ENCODE measurements at regions not wholly inside any gene's neighbourhood (a gene's known extent, or its start where the extent isn't known, plus 50 kb on each side); places are given as distances from the start of the nearest gene placed in this dataset.
A peak's percentile ranks its signal among the peaks of the same experiment; 100 is the strongest.

GRCh38 chr15:39435244-39435643, 145.6 kb upstream of the THBS1 start:
- Histone ChIP-seq H3K27me3 (ENCODE audit: control insufficient read depth, insufficient read depth) (no peaks in the 10 kb centered on the region), H3K27ac (ENCODE audit: low read length) (no peak overlapping the region), H3K9me3 (ENCODE audit: control insufficient read depth, low read length) (no peaks in the 10 kb centered on the region), H3K4me1 (ENCODE audit: control insufficient read depth, insufficient read depth, low read length) (peaks cover 20% of the 10 kb centered on the region), H3K4me3 (ENCODE audit: low read length) (no peak overlapping the region)
- intact Hi-C loops (cut with DNase I), result loop anchor here in 2 of 4 donors (10.0 kb wide), 2 partner anchors 60 to 140 kb away; no protein-coding TSS in a partner anchor
- no peak for DNase-seq
- 57% methylated on average over 2 of the region's 2 CpGs for WGBS
- no peak for ATAC-seq

DNA sequence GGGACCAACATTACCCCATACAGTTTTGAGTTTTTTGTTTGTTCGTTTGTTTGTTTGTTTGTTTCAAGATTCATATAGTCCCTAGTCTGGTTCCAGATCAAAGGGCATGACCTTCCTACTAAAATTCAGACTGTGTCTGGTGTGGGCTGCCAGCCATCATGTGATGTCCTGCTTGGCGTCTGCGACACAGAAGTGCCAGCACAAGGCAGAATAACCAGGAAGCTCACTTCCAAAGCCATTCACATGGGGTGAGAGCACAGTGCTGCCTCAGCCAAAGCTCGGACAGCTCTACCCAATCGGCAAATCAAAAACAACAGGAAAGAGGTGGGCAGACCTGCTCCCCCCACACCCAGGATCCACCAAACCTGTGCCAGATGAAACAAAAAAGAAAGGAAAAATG, 142.6 kb upstream of the THBS1 start:
- H3K27ac ChIP-seq (ENCODE audit: low read length), result no peak overlapping the region
- DNase-seq, result peak; percentile 46 to 67 (median 55)
- H3K4me1 ChIP-seq (ENCODE audit: control insufficient read depth, insufficient read depth, low read length), result peaks cover 10% of the 10 kb centered on the region
- no peaks in the 10 kb centered on the region for H3K9me3 ChIP-seq (ENCODE audit: control insufficient read depth, low read length)
- 36% methylated on average over 5 of the region's 5 CpGs for WGBS
- peak; percentile 69 to 75 for ATAC-seq
- intact Hi-C loops (cut with DNase I), result loop anchor here in 2 of 4 donors (10.0 kb wide), 2 partner anchors 57 to 137 kb away; no protein-coding TSS in a partner anchor
- H3K27me3 ChIP-seq (ENCODE audit: control insufficient read depth, insufficient read depth), result no peaks in the 10 kb centered on the region
- H3K4me3 ChIP-seq (ENCODE audit: low read length), result no peak overlapping the region

DNA sequence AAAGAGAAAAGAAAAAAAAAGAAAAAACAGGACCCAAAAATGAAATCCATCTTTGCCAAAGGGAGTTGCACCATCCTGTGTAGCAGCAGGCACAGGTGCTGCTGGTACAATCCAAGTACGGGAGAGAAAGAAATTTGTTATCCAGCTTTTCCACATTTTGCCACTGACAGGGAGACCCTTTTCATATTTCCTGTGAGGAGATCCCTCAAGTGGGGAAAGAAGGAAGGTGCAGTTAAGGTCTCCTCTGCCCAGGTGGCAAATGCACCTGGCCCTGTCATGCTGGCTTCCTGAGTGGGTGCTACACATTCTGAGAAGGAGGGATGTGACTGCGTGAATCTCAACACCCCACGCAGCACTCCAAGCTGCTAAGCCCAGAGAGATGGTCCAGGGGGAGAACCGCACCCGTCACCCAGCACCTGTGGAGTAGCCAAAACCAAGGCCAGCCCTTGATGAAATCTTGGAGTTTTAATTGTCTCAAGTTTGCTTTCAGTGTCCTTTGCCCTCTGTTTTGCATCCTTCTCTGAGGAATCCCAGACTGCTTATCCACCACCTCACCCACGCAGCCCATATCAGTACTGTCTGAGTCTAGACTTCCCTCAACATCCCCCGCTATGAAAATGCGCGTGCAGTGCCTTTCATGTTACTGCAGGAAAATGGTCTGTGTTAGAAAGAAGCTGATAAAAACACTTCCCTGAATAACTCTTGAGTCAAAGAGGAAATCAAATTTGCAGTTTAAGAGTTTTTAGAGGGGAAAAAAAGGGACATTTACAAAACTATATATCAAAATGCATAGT, 141.9 kb upstream of the THBS1 start:
- Histone ChIP-seq H3K27ac (ENCODE audit: low read length) (no peak overlapping the region), H3K4me1 (ENCODE audit: control insufficient read depth, insufficient read depth, low read length) (peaks cover 7% of the 10 kb centered on the region), H3K27me3 (ENCODE audit: control insufficient read depth, insufficient read depth) (no peaks in the 10 kb centered on the region), H3K9me3 (ENCODE audit: control insufficient read depth, low read length) (no peaks in the 10 kb centered on the region), H3K4me3 (ENCODE audit: low read length) (no peak overlapping the region)
- ATAC-seq (peak in 1 of 2 donors; percentile 39), DNase-seq (peak in 1 of 3 donors; percentile 58)
- WGBS, result 56% methylated on average over 9 of the region's 9 CpGs
- intact Hi-C loops (cut with DNase I), result loop anchor here in 2 of 4 donors (10.0 kb wide), 2 partner anchors 56 to 136 kb away; no protein-coding TSS in a partner anchor

DNA sequence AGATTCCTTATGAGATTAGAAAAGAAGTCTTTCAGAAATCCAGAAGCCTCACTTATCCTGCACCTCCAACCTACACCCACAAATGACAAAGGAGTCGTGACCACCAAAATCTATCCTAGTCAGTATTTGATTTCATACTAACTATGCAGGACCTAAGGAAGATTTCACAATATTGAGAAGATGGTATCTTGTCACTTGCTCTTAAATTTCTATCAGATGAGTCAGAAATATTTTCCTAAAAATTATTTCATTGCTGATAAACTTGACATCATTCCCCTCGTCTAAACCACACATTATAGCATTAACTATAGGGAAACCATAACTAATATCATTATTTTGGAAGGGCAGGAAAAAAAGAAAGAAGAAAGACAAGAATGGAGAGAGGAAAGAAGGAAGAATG, 138.0 kb upstream of the THBS1 start:
- Histone ChIP-seq H3K9me3 (ENCODE audit: control insufficient read depth, low read length) (no peaks in the 10 kb centered on the region), H3K27me3 (ENCODE audit: control insufficient read depth, insufficient read depth) (no peaks in the 10 kb centered on the region), H3K4me3 (ENCODE audit: low read length) (no peak overlapping the region), H3K4me1 (ENCODE audit: control insufficient read depth, insufficient read depth, low read length) (no peaks in the 10 kb centered on the region), H3K27ac (ENCODE audit: low read length) (no peak overlapping the region)
- 90% methylated on average over 2 of the region's 2 CpGs for WGBS
- DNase-seq (no peak), ATAC-seq (no peak)
- intact Hi-C loops (cut with DNase I), result no loop called here

- Histone ChIP-seq H3K27ac (ENCODE audit: low read length) (no peak overlapping the region), H3K4me3 (ENCODE audit: low read length) (no peak overlapping the region), H3K27me3 (ENCODE audit: control insufficient read depth, insufficient read depth) (no peaks in the 10 kb centered on the region), H3K9me3 (ENCODE audit: control insufficient read depth, low read length) (no peaks in the 10 kb centered on the region), H3K4me1 (ENCODE audit: control insufficient read depth, insufficient read depth, low read length) (no peaks in the 10 kb centered on the region)
- ATAC-seq, result no peak
- WGBS, result 98% methylated on average over 4 of the region's 4 CpGs
- intact Hi-C loops (cut with DNase I), result no loop called here
- DNase-seq, result no peak
These were observed 137.1 kb upstream of the THBS1 start for GRCh38 chr15:39443659-39444219.

DNA sequence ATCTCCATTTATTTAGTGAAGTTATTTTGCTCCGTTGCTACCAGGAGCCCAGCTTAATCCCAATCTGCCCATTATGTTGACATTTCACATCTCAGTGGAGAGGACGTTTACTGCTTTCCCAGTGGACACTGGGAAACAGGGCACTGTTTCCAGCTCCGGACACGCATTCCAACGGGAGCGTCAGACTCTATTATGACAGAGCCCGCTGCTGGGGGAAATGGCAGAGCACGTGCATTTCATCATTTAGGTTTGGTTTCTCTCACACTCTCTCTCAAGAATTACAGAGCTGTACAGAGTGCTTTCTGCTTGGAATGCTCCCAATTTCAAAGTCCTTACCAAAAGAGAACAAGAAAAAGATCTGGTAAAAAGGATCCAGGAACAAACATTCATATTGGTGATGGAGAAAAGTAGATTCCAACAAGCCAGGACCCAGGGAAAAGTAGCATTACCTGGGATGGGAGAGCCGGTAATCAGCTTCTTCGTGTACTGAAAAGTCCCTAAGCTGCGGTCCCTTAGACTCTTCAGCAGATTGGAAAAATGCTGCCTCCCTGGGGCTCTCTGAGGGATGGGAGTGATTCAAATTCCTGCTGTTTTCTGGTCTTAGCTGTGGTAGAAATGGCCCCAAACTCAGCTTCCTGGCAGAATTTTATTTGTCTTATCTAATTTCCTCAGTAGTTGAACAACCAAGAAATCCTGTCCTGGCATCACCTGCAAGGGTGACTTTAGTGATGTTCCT, 136.0 kb upstream of the THBS1 start:
- no peaks in the 10 kb centered on the region for H3K4me1 ChIP-seq (ENCODE audit: control insufficient read depth, insufficient read depth, low read length)
- ATAC-seq (peak; percentile 63 to 78), DNase-seq (peak; percentile 66 to 73 (median 66))
- H3K27ac ChIP-seq (ENCODE audit: low read length), result no peak overlapping the region
- intact Hi-C loops (cut with DNase I), result no loop called here
- H3K9me3 ChIP-seq (ENCODE audit: control insufficient read depth, low read length), result no peaks in the 10 kb centered on the region
- no peaks in the 10 kb centered on the region for H3K27me3 ChIP-seq (ENCODE audit: control insufficient read depth, insufficient read depth)
- H3K4me3 ChIP-seq (ENCODE audit: low read length), result no peak overlapping the region
- 62% methylated on average over 11 of the region's 11 CpGs for WGBS

DNA sequence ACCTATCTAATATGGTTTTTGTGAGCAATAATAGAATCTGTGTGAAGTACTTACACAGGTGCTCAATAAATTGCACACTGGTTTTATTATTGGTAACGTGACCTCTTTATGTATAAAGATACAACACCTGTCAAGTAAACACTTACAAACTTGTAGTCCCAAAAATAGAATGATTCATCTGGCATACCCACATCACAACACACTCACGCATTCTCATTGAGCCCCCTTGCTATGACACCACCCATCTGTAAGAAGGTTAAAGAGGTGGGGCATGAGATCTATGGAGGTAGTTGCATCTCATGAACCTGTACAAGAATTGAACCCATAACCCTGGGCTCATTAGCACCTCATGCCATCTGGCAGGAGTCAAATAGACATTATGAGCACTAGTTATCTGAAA, 134.9 kb upstream of the THBS1 start:
- Histone ChIP-seq H3K4me1 (ENCODE audit: control insufficient read depth, insufficient read depth, low read length) (no peaks in the 10 kb centered on the region), H3K9me3 (ENCODE audit: control insufficient read depth, low read length) (no peaks in the 10 kb centered on the region), H3K27ac (ENCODE audit: low read length) (no peak overlapping the region), H3K27me3 (ENCODE audit: control insufficient read depth, insufficient read depth) (no peaks in the 10 kb centered on the region), H3K4me3 (ENCODE audit: low read length) (no peak overlapping the region)
- WGBS, result 96% methylated on average over 2 of the region's 2 CpGs
- intact Hi-C loops (cut with DNase I), result no loop called here
- ATAC-seq (no peak), DNase-seq (no peak)

DNA sequence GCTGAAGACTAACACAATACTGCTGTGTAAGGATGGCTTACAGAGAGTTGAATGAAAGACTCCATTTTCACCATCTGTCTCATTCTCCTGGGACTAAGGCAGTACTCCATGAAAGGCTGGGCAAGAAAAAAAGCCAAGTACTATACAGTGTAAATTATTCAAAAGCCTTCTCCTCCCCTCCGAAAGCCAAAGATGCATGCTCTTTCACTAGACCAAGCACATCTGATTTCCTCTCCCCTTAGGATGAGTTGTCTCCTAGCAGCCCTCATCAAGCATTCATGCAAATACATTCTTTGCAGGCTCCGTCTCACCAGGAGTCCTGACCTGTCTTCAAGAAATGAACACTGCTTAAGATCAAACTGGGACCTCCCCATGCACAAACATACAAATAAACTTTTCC, 133.5 kb upstream of the THBS1 start:
- ATAC-seq (no peak), DNase-seq (no peak)
- H3K27ac ChIP-seq (ENCODE audit: low read length), result no peak overlapping the region
- H3K4me1 ChIP-seq (ENCODE audit: control insufficient read depth, insufficient read depth, low read length), result no peaks in the 10 kb centered on the region
- no peaks in the 10 kb centered on the region for H3K27me3 ChIP-seq (ENCODE audit: control insufficient read depth, insufficient read depth)
- intact Hi-C loops (cut with DNase I), result no loop called here
- no peak overlapping the region for H3K4me3 ChIP-seq (ENCODE audit: low read length)
- 98% methylated on average over 2 of the region's 2 CpGs for WGBS
- H3K9me3 ChIP-seq (ENCODE audit: control insufficient read depth, low read length), result no peaks in the 10 kb centered on the region

- WGBS, result 92% methylated on average over 4 of the region's 4 CpGs
- H3K9me3 ChIP-seq (ENCODE audit: control insufficient read depth, low read length), result no peaks in the 10 kb centered on the region
- intact Hi-C loops (cut with DNase I), result no loop called here
- no peak for ATAC-seq
- no peak overlapping the region for H3K27ac ChIP-seq (ENCODE audit: low read length)
- H3K27me3 ChIP-seq (ENCODE audit: control insufficient read depth, insufficient read depth), result no peaks in the 10 kb centered on the region
- no peak for DNase-seq
- no peak overlapping the region for H3K4me3 ChIP-seq (ENCODE audit: low read length)
- no peaks in the 10 kb centered on the region for H3K4me1 ChIP-seq (ENCODE audit: control insufficient read depth, insufficient read depth, low read length)
These were observed 133.0 kb upstream of the THBS1 start for GRCh38 chr15:39447881-39448280.

DNA sequence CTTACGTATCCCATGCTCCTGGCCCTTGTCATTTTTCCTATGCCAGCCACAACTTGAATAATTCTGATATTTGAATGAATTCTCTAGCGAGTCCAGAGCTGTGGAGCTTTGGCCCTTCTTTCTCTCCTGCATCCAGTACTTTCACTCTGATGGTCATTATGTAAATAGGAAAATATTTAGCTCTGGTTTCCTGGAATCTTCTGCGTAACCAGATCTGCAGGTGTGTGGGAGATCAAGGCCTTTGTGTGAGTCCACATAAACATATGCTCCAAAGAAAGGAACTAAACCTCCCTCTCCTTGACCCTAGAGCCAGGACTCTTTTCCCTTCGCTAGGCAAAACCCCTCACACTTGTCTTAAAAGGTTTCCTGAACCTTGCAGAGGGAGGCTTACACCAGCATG, 132.5 kb upstream of the THBS1 start:
- ATAC-seq (no peak), DNase-seq (no peak)
- WGBS, result 89% methylated on average over 4 of the region's 4 CpGs
- Histone ChIP-seq H3K27ac (ENCODE audit: low read length) (no peak overlapping the region), H3K4me3 (ENCODE audit: low read length) (no peak overlapping the region), H3K9me3 (ENCODE audit: control insufficient read depth, low read length) (no peaks in the 10 kb centered on the region), H3K27me3 (ENCODE audit: control insufficient read depth, insufficient read depth) (no peaks in the 10 kb centered on the region), H3K4me1 (ENCODE audit: control insufficient read depth, insufficient read depth, low read length) (no peaks in the 10 kb centered on the region)
- intact Hi-C loops (cut with DNase I), result no loop called here

DNA sequence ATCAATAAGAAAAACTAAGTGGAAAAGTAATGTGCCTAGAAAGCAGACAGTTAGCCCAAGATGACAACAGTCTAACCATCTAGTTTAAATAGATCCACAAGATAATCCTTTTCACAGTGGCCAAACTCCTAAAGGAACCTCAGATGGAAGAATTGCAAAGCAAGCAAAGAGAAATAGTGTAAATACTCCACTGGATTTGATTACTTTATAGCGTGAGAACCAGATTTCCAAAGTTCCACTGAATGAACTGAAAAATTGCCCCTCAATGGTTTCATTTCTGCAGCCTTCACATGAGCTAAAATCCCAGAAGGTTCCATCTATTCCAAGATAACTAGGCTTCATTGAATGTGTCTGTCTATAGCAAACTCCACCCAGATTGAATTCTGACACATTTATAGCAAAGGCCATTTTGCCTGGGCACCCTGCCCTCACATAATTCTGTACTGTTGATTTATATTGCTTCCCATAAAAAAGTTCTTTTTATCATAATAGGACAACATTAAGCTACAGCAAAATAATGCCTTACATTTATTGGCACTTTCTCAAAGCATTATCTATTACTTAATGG, 129.7 kb upstream of the THBS1 start:
- H3K4me1 ChIP-seq (ENCODE audit: control insufficient read depth, insufficient read depth, low read length), result no peaks in the 10 kb centered on the region
- ATAC-seq (no peak), DNase-seq (no peak)
- no peak overlapping the region for H3K27ac ChIP-seq (ENCODE audit: low read length)
- H3K27me3 ChIP-seq (ENCODE audit: control insufficient read depth, insufficient read depth), result no peaks in the 10 kb centered on the region
- H3K4me3 ChIP-seq (ENCODE audit: low read length), result no peak overlapping the region
- WGBS, result 65% methylated on average over 1 of the region's 1 CpG
- no peaks in the 10 kb centered on the region for H3K9me3 ChIP-seq (ENCODE audit: control insufficient read depth, low read length)
- intact Hi-C loops (cut with DNase I), result no loop called here
